ENCODE measurements at regions not wholly inside any gene's neighbourhood (a gene's known extent, or its start where the extent isn't known, plus 50 kb on each side); places are given as distances from the start of the nearest gene placed in this dataset.

- 76 to 84% (median 81%) methylated on average over 6 of the region's 6 CpGs for WGBS, 5 donors
- Histone ChIP-seq H3K27me3 (replicated peaks in 1 of 7) (no peaks in the 10 kb centered on the region), H3K4me3 (no peak overlapping the region), H3K9me3 (peaks cover 0 to 11% (median 3%) of the 10 kb centered on the region in 8 donors), H3K27ac (no peak overlapping the region), H3K36me3 (no peaks in the 10 kb centered on the region), H3K4me1 (no peaks in the 10 kb centered on the region)
- DNase-seq, result no peak
- intact Hi-C loops (cut with DNase I; ENCODE audit: low total_unique reads), result no loop called here
- TF ChIP-seq POLR2A (IDR thresholded peaks at IDR 0.05) (no peak), CTCF (IDR thresholded peaks at IDR 0.05 in 8 of 11, conservative IDR thresholded peaks at IDR 0.05 in 3 of 11) (no peak), POLR2AphosphoS5 (IDR thresholded peaks at IDR 0.05) (no peak)
Measured at GRCh38 chr4:58564695-58565475, 1454.7 kb upstream of the IGFBP7 start.

- DNase-seq, result no peak
- no peak for TF ChIP-seq POLR2AphosphoS5 (IDR thresholded peaks at IDR 0.05)
- no peak for TF ChIP-seq POLR2A (IDR thresholded peaks at IDR 0.05)
- Histone ChIP-seq H3K4me3 (no peak overlapping the region), H3K27me3 (replicated peaks in 1 of 7) (no peaks in the 10 kb centered on the region), H3K36me3 (no peaks in the 10 kb centered on the region), H3K4me1 (no peaks in the 10 kb centered on the region), H3K9me3 (no peaks in the 10 kb centered on the region), H3K27ac (no peak overlapping the region)
- intact Hi-C loops (cut with DNase I; ENCODE audit: low total_unique reads), result no loop called here
- 35 to 71% (median 54%) methylated on average over 1 of the region's 1 CpG for WGBS, 5 donors
Measured at GRCh38 chr4:58561170-58561569, 1451.0 kb upstream of the IGFBP7 start.

- H3K4me3 ChIP-seq, result no peak overlapping the region
- intact Hi-C loops (cut with DNase I; ENCODE audit: low total_unique reads), result no loop called here
- H3K27ac ChIP-seq, result no peak overlapping the region
- DNase-seq, result no peak
- TF ChIP-seq CTCF (IDR thresholded peaks at IDR 0.05 in 8 of 11, conservative IDR thresholded peaks at IDR 0.05 in 3 of 11), result no peak
- H3K9me3 ChIP-seq, result no peaks in the 10 kb centered on the region
- WGBS, 5 donors, result 46 to 58% (median 53%) methylated on average over 1 of the region's 1 CpG
- H3K27me3 ChIP-seq (replicated peaks in 1 of 7), result no peaks in the 10 kb centered on the region
- H3K4me1 ChIP-seq, result no peaks in the 10 kb centered on the region
- H3K36me3 ChIP-seq, result no peaks in the 10 kb centered on the region
Measured at GRCh38 chr4:58560736-58561135, 1450.6 kb upstream of the IGFBP7 start.

- peaks cover 0 to 8% (median 0%) of the 10 kb centered on the region in 8 donors for H3K9me3 ChIP-seq
- intact Hi-C loops (cut with DNase I; ENCODE audit: low total_unique reads), result no loop called here
- no peaks in the 10 kb centered on the region for H3K4me1 ChIP-seq
- no peak for DNase-seq
- H3K4me3 ChIP-seq, result no peak overlapping the region
- no peak for TF ChIP-seq POLR2AphosphoS5 (IDR thresholded peaks at IDR 0.05)
- no peak for TF ChIP-seq CTCF (IDR thresholded peaks at IDR 0.05 in 8 of 11, conservative IDR thresholded peaks at IDR 0.05 in 3 of 11)
- TF ChIP-seq POLR2A (IDR thresholded peaks at IDR 0.05), result no peak
- H3K27ac ChIP-seq, result no peak overlapping the region
- WGBS, 5 donors, result 56 to 83% (median 73%) methylated on average over 2 of the region's 2 CpGs
- no peaks in the 10 kb centered on the region for H3K36me3 ChIP-seq
- H3K27me3 ChIP-seq (replicated peaks in 1 of 7), result no peaks in the 10 kb centered on the region
Measured at GRCh38 chr4:58553679-58554078, 1443.5 kb upstream of the IGFBP7 start.

Data from spleen (tissue), 11 donors.